HG03575 (cell line): ENCODE measurements at regions not wholly inside any gene's neighbourhood (a gene's known extent, or its start where the extent isn't known, plus 50 kb on each side); places are given as distances from the start of the nearest gene placed in this dataset.
"Not testable (repeated sequence)": the region's sequence is repeated elsewhere in the genome, so short reads cannot be mapped to it uniquely, and the experiment has no call there.

Source experiments
- ATAC-seq: cut with Tn5 transposase; IDR thresholded peaks from one replicate; pipeline ENCODE4 v1.9.1; 2021; ENCODE audit not compliant: unreplicated experiment, insufficient number of reproducible peaks, low FRiP score; ENCODE audit errors: extremely low read depth

DNA sequence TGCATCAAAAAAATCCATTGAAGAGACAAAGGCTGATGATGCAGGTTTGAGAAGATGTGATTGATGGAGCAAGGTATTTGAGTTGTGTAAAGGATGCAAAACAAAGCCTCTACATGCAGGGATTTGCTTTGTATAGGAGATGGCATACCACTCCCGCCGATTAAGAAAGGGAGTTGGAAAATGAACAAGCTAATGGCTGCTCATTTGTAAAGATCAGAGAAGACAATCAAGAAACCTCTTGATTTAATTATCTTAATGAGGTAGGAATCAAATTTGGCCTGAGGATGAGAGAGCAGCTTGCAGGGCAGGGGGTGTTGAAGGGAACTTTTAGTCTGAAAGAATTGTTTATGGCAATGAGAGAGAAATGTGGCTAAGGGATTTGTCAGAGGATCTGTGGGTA, 448.2 kb upstream of the ADGRB3 start:
- ATAC-seq: no peak

DNA sequence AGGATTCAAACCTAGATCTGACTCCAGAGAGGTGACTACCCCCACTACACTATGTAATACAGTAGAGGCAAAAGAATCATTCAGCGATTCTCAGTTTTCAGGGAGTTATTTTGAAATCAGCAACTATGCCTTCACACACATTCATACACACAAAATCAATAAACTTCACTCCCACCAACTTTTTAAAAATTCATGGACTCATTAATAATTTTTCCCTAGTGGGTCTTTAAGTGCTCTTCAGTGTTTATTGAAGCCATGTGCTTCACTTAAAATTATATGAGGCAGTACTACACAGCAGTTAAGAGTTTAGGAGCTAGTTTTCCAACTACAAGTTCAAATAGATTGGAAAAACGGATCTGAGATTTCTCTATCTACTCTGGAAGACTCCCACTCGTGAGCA, 452.7 kb upstream of the ADGRB3 start:
- ATAC-seq: no peak

DNA sequence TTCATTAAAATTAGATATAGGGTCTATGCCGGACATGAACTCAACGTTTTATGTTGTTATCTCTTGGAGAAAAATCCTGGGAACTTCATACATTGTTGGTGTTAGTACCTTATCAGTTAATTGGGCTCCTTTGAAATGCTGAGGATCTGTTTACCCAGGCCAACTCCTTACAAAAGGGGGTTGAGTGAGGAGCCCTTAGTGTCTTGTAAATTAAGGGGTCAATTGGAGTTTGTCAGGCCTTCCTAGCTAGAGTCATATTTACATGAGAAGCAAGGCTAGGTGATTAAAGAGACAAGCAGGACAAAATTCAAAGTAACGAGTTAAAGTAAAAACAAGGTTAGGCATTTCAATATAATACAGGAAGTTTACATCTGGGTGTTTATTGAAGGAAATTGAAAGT, 454.1 kb upstream of the ADGRB3 start:
- not testable (repeated sequence) for ATAC-seq

DNA sequence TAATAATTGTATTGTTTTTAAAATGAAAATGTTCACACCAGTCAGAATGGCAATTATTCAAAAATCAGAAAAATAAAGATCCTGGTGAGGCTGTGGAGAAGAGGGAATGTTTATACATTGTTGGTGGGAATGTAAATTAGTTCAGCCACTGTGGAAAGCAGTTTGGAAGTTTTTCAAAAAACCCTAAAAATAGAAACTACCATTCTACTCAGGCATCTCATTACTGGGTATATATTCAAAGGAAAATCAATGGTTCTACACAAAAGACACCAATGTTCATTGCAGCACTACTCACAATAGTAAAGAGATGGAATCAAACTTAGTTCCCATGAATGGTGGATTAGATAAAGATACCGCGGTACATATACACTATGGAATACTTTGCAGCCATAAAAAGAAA, 461.5 kb upstream of the ADGRB3 start:
- no peak for ATAC-seq

DNA sequence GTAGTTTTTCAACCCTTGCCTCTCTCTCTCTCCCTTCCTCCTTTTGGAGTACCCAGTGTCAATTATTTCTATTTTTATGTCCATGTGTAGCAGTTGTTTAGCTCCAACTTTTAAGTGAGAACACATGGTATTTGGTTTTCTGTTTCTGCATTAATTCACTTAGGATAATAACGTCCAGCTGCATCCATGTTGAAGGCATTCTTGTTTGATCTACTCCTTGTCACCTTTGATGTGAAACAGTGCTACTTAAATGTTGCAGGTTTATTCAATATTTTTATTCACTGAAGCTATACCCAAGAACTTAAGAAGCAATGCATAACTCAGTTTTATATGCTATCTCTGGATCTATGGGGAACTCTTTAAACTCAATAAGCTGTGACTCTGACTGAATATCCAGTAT, 465.2 kb upstream of the ADGRB3 start:
- no peak for ATAC-seq

DNA sequence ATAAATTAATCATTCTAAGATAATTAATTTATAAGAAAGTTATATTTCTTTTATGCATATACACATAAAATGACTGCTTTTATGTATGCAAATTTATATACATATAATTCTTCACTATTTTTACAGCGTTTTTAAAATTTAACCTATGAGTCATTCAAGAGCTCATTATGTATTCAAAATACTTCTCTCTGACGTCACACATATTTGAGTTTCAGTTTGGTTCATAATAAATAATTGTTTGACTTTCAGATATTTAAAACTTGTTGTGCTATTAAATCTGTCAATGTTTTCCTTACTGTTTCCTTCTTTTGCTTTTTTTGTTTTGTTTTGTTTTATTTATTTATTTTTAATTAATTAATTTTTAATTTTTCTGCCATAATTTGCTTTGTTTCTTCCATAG, 467.5 kb upstream of the ADGRB3 start:
- ATAC-seq: no peak

DNA sequence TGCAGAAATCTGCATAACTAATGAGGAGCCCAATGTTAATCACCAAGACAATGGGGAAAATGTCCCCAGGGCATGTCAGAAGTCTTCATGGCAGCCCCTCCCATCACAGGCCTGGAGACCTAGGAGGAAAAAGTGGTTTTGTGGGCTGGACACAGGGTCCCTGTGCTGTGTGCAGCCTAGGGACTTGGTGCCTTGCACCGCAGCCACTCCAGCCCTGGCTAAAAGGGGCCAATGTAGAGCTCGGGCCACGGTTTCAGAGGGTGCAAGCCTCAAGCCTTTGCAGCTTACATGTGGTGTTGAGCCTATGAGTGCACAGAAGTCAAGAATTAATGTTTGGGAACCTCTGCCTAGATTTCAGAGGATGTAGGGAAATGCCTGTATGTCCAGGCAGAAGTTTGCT, 474.3 kb upstream of the ADGRB3 start:
- ATAC-seq: not testable (repeated sequence)

DNA sequence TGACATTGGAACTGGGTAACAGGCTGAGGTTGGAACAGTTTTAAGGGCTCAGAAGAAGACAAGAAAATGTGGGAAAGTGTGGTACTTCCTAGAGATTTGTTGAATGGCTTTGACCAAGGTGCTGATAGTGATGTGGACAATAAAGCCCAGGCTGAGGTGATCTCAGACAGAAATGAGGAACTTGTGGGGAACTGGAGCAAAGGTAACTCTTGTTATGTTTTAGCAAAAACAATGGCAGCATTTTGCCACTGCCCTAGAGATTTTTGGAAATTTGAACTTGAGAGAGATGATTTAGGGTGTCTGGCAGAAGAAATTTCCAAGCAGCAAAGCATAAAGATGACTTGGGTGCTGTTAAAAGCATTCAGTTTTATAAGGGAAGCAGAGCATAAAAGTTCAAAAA, 474.7 kb upstream of the ADGRB3 start:
- ATAC-seq: no peak

DNA sequence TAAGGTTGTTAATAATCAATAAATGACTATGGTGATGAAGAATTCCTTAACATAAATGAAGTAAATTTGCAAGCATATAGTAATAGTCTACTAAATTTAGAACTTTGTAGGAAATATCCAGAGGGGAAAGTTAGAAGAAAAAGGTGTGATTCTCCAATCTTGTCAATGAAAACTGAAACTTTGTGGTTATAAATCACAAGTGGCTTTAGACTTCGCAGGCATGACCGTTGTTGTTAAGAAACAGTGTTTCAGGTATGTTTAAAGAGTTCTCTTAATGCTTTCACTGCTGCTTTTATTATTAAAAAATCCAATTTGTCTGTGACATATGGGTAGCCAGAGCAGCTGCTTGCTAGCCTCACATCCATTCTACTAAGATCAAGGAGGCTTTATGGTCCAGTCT, 475.6 kb upstream of the ADGRB3 start:
- ATAC-seq: no peak

DNA sequence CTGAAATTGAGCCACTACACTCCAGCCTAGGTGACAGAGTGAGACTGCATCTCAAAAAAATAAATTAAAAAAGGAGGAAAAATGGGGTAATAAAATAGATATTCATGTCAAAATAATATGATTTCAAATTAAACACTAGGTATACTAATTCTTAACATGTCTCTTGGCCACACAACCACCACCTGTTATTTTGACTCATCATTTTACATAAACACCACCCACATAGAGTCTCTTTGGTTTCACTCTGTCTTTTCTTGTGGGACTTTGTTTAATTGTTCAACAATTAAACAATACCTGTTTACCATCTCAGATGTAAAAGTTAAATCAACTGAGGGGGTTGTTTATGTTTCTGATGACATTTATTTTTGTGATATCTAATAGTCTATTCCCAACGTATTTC, 476.8 kb upstream of the ADGRB3 start:
- ATAC-seq: no peak

DNA sequence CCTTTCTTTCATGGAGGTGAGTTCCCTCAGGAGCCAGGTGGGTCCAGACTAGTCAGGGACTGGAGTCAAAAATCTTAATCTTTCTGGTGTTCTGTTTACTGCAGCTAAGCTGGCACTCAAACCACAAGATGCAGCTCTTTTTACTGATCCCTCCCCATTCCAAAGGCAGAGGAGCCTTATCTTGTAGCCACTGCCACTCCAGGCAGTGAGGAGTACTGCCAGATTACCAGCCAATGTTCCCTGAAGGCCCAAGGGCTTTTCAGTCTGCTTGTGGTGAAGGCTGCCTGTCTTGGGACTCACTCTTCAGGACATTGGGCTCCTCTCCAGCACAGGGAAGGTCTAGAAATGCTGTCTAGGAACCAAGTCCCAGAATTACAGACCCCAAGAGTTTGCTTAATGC, 490.4 kb upstream of the ADGRB3 start:
- ATAC-seq: no peak

DNA sequence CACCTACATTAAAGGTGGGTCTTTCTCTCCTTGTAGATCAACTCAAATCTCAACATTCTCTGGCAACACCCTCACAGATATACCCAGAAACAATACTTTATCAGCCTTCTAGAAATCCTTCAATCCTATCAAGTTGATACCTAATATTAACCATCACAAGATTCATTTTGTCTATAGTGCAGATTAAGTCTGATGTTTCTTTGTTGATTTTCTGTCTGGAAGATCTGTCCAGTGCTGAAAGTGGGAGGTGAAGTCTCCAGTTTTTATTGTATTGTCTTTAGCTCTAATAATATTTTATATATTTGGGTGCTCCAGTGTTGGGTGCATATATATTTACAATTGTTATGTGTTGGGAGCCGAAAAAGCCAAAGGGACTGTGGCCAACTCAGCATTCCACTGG, 493.9 kb upstream of the ADGRB3 start:
- no peak for ATAC-seq

DNA sequence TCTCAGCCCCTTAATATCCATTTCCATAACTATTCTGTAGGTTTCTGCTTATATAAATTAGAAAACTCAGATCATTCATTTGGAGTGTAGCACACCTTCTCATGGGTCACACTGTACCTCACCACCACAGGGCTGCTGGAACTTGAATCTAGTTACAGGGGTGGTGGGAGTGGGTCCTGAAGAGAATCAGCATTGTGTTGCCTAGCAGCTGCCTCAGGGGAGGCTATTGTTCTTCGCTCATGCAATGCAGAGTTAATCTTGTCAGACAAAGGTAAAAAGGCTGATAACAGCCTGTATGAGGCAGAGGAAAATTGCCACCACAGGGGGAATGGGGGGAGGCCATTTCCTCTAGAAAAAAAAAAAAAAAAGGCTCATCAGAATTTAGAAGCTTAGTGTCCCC, 496.0 kb upstream of the ADGRB3 start:
- no peak for ATAC-seq

DNA sequence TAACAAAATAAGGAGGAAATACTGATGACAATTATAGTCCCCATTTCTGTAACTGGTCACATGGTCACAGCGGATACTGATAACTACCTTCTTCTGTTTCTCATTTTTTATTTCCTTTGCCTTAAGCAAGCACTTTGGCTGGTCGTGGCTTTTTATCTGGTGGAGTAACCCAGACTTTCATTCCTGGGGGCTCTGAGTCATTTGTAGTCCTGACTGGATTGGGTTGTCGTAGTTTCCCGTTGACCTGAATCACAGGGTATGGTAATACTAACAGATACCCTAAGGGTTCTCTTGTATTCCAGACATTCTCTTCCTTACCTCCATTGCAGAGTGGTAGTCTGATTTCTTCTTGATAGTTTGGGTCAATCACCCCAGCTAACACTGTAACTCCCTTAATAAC, 500.3 kb upstream of the ADGRB3 start:
- no peak for ATAC-seq

DNA sequence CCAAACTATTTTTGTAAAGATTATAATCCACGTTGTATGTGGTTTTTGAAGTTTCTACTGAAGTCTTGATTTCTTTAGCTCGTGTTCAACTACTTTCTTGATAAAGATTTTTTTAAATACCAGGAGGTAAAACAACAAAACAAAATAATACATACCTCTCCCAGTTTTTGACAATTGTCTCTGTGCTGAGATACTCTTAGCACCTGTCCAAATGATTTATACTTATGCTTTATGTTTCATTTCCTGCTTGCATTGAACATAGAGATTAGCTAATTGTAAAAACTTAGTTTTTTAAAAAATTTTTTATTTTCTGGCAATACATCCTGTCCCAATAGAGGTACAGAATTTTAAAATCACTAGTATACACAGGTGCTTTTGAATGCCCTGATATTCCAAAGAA, 506.9 kb upstream of the ADGRB3 start:
- no peak for ATAC-seq

DNA sequence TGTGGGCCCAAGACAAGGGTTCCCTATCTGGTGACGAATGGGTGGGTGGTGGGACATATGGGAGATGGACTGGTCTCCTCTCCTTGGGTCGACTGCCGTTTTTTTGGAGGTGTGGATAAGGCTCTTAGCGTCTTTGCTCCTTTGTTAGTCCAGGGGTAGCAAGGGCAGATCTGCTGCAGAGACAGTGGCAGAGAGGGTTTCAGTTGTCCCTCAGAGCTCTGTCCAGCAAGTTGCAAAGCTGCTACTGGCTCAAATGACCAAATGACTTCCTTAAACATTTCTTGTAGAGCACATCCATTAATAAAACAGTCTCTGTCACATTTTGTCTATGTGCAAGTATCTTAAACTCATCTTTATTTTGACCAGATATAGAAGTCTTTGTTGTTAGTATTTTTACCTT, 508.0 kb upstream of the ADGRB3 start:
- no peak for ATAC-seq

DNA sequence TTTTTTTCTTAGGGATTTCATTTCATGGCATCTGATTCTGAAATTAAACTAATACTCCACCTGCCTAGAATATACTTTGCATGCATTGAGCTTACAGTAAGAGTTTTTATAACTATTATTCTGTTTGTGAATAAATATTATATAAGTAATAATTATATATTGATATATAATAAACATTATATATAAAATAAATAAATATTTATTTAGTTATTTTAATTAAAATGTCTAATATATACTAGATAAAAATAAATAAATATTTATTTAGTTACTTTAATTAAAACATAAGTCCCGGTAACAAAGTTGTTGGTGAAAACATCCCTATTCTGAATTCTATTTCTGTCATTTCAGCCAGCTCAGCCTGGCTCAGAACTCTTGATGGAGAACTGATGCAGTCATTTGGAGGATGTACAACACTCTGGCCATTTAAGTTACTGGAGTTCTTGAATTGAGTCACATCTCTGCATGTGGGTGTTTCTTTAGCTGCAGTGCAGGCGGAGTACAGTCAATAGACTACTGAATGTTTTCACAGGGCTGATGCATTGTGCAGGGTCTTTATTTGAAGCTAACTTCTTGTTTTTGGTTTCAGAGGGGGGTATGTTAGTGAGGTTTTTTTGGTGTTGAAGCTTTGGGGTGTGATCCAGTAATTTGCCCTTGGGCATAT, 508.9 kb upstream of the ADGRB3 start:
- peak; percentile 84 for ATAC-seq

DNA sequence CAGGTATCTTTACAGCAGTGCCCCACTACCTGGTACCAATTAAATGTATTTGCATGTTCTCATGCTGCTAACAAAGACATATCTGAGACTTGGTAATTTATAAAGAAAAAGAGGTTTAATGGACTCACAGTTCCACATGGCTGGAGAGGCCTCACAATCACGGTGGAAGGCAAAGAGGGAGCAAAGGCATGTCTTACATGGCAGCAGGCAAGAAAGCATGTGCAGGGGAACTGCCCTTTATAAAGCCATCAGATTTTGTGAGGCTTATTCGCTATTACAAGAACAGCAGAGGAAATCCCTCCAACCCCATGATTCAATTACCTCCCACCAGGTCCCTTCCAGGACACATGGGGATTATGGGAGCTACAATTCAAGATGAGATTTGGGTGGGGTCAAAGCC, 512.1 kb upstream of the ADGRB3 start:
- ATAC-seq: not testable (repeated sequence)

DNA sequence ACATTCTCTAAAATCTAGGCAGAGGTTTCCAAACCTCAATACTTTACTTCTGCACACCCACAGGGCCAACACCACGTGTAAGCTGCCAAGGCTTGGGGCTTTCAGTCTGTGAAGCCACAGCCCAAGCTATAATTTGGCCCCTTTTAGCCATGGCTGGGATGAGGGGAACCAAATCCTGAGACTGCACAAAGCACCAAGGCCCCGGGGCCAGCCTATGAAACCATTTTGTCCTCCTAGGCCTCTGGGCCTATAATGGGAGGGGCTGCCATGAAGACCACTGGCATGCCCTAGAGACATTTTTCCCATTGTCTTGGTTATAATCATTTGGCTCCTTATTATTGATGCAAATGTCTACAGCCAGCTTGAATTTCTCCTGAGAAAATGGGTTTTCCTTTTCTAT, 513.0 kb upstream of the ADGRB3 start:
- ATAC-seq: no peak

DNA sequence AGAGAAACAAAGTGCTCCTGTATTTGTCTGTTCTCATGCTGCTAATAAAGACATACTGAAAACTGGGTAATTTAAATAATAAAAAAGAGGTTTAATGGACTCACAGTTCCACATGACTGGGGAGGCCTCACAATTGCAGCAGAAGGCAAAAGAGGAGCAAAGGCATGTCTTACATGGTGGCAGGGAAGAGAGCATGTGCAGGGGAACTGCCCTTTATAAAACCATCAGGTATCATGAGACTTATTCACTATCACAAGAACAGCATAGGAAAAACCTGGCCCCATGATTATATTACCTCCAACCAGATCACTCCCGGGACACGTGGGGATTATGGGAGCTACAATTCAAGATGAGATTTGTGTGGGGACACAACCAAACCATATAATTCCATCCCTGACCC, 514.1 kb upstream of the ADGRB3 start:
- ATAC-seq: not testable (repeated sequence)

DNA sequence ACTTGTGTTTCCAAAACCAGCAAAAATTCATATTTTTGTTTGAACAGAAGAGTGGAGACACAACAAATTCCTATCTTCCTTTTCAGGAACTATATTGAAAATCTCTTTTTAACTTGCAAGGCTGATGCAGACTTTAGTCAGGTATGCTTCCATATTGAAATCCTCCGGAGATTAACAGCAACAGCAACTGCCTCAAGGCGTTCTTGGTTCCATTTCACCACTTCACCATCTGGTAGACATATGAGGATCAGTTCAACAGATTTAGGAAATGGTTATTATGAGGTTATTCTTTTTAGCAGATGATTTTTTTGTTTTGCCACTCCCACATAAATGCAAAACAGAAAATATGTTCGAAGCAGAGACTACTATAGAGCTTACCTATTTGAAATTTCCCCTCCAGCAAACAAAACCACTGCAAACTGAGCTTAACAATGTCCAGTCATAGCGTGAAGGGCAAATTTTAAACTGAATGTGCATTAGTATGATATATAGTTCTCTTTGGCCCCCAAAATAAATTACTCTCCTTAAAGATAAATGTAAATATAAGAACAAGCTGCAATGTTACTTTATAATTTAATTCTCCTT, 520.5 kb upstream of the ADGRB3 start:
- no peak for ATAC-seq
